GM12878 (cell line): ENCODE measurements at regions not wholly inside any gene's neighbourhood (a gene's known extent, or its start where the extent isn't known, plus 50 kb on each side); places are given as distances from the start of the nearest gene placed in this dataset.

Experiments
- ATAC-seq: fragments of 200-7000 bp; cut with Tn5 transposase; 3 replicates; pipeline ENCODE4 v1.9.1; 2020; ENCODE audit warnings: mild to moderate bottlenecking, moderate library complexity
- BruUV-seq: library from RNA; stranded (reverse); fragments of 400-500 nt; replicated peaks from 2 replicates; lab custom pipeline; 2021; lab: Mats Ljungman, UMichigan
- CTCF ChIA-PET: fragments of 300-600 bp; sonication (Branson Sonifier 250); formaldehyde crosslinking; extraction: SDS; loops from one replicate; lab custom pipeline; 2021; ENCODE audit warnings: inconsistent platforms; lab: Yijun Ruan, JAX
- POLR2A ChIA-PET: fragments of 350-600 bp; formaldehyde crosslinking; extraction: SDS; loops from one replicate; lab custom pipeline; 2021; ENCODE audit warnings: inconsistent platforms; lab: Charles Lee
- RAD21 ChIA-PET: fragments of 300-600 bp; sonication (Branson Sonifier 250); formaldehyde crosslinking; loops from one replicate; lab custom pipeline; 2023; ENCODE audit warnings: antibody characterized with exemption; ENCODE audit not compliant: unreplicated experiment; lab: Charles Lee
- SMC1A ChIA-PET: fragments of 300-600 bp; sonication (Branson Sonifier 250); formaldehyde crosslinking; loops from one replicate; lab custom pipeline; 2023; ENCODE audit not compliant: unreplicated experiment, uncharacterized antibody; lab: Charles Lee
- DNase-seq: peaks from one replicate; pipeline ENCODE4 v3.0.0-alpha.2; 2011; ENCODE audit warnings: low read depth, low spot score
- FAIRE-seq: peaks from 3 replicates; lab custom pipeline; 2011; peaks lifted over from hg19 to GRCh38; lab: Jason Lieb, UNC
- H2AFZ ChIP-seq: 2 replicates; pipeline ENCODE4 v1.6.0; 2011; ENCODE audit warnings: low read depth, low read length, control low read depth; ENCODE audit not compliant: control insufficient read depth
- H3K27ac ChIP-seq: 2 replicates; pipeline ENCODE4 v1.5.1; 2011; ENCODE audit warnings: control low read depth; ENCODE audit not compliant: control insufficient read depth, insufficient read depth
- H3K27me3 ChIP-seq, 2 experiments: replicated peaks in 1 of 2; 2 replicates each; pipeline versions ENCODE4 v1.6.0 to v1.6.1; 2011; ENCODE audit warnings: low read length in 1 of 2; ENCODE audit not compliant: control insufficient read depth in 2 of 2, insufficient read depth in 2 of 2
- H3K36me3 ChIP-seq, 2 experiments: 2 replicates each; pipeline ENCODE4 v1.5.1; 2011; ENCODE audit warnings: low read length in 1 of 2; ENCODE audit not compliant: control insufficient read depth in 2 of 2, insufficient read depth in 2 of 2
- H3K4me1 ChIP-seq: 2 replicates; pipeline ENCODE4 v1.6.1; 2011; ENCODE audit warnings: mild to moderate bottlenecking, low read length, moderate library complexity, mixed read lengths; ENCODE audit not compliant: control insufficient read depth, insufficient read depth
- H3K4me2 ChIP-seq: 2 replicates; pipeline ENCODE4 v1.6.0; 2011; ENCODE audit warnings: control low read depth; ENCODE audit not compliant: control insufficient read depth, insufficient read depth
- H3K4me3 ChIP-seq: fragments of 200-600 bp; sonication (generic); 2 replicates; pipeline ENCODE4 v1.5.1; 2016
- H3K79me2 ChIP-seq: 2 replicates; pipeline ENCODE4 v1.6.0; 2011; ENCODE audit warnings: low read length; ENCODE audit not compliant: control insufficient read depth, insufficient read depth
- H3K9ac ChIP-seq: 2 replicates; pipeline ENCODE4 v1.8.0; 2011; ENCODE audit warnings: low read length, control low read depth, mixed read lengths; ENCODE audit not compliant: control insufficient read depth, insufficient read depth
- H3K9me3 ChIP-seq: replicated peaks from 3 replicates; pipeline ENCODE4 v1.5.1; 2011; ENCODE audit warnings: mild to moderate bottlenecking, low read length; ENCODE audit not compliant: control insufficient read depth, insufficient read depth
- H4K20me1 ChIP-seq: 2 replicates; pipeline ENCODE4 v1.6.0; 2011; ENCODE audit not compliant: control insufficient read depth, insufficient read depth
- CREB1 ChIP-seq: IDR thresholded peaks from 2 replicates; pipeline ENCODE4 v1.6.1; 2012; ENCODE audit warnings: low read depth, mild to moderate bottlenecking, inconsistent platforms
- FOXM1 ChIP-seq: IDR thresholded peaks from 2 replicates; pipeline ENCODE4 v1.6.1; 2012; ENCODE audit warnings: low read depth, mild to moderate bottlenecking, inconsistent platforms, low read length, moderate library complexity
- KAT2A ChIP-seq: conservative IDR thresholded peaks from 2 replicates; pipeline ENCODE4 v1.6.1; 2011; ENCODE audit warnings: low read depth, low read length; ENCODE audit not compliant: control insufficient read depth
- MXI1 ChIP-seq: fragments of 150-350 bp; IDR thresholded peaks from 2 replicates; pipeline ENCODE4 v1.6.1; 2011; ENCODE audit warnings: low read depth, mild to moderate bottlenecking, inconsistent platforms, low read length, improper control_type of control experiment
- NFYB ChIP-seq: IDR thresholded peaks from 2 replicates; pipeline ENCODE4 v1.6.1; 2011; ENCODE audit warnings: low read depth, mild to moderate bottlenecking, low read length, improper control_type of control experiment, moderate library complexity; ENCODE audit not compliant: insufficient read depth
- SMAD5 ChIP-seq: IDR thresholded peaks from 2 replicates; pipeline ENCODE4 v1.6.1; 2016; ENCODE audit warnings: antibody characterized with exemption, low read depth
- SMC3 ChIP-seq: IDR thresholded peaks from 2 replicates; pipeline ENCODE4 v1.6.1; 2011; ENCODE audit warnings: low read length, improper control_type of control experiment, borderline replicate concordance
- ZNF384 ChIP-seq: IDR thresholded peaks from 2 replicates; pipeline ENCODE4 v1.6.1; 2012; ENCODE audit warnings: low read depth, mild to moderate bottlenecking, low read length, improper control_type of control experiment, borderline replicate concordance
- WGBS: methylation state at CpG from one replicate; pipeline ENCODE4 v1.1.6; 2016; ENCODE audit warnings: low lambda C conversion rate; ENCODE audit not compliant: insufficient replicate concordance, insufficient coverage; ENCODE audit errors: missing lambda C conversion rate; 5-methylcytosine and 5-hydroxymethylcytosine counted together
- in situ Hi-C: fragments of 300-500 bp; cut with MboI; formaldehyde crosslinking; loops from 9 replicates; pipeline ENCODE4 v1.14.3; 2018; ENCODE audit warnings: mixed read lengths
- intact Hi-C: fragments of 100-400 bp; cut with micrococcal nuclease; formaldehyde crosslinking; loops from one replicate; pipeline ENCODE4 v1.14.2; 2022; ENCODE audit not compliant: unreplicated experiment
- TF ChIP-seq, protein P1 (sequence below): fragments of 450-650 bp; IDR thresholded peaks from 2 replicates; pipeline ENCODE4 v1.6.1; 2017; ENCODE audit warnings: mild to moderate bottlenecking, low read depth, inconsistent platforms; ENCODE audit not compliant: poor library complexity, severe bottlenecking

DNA sequence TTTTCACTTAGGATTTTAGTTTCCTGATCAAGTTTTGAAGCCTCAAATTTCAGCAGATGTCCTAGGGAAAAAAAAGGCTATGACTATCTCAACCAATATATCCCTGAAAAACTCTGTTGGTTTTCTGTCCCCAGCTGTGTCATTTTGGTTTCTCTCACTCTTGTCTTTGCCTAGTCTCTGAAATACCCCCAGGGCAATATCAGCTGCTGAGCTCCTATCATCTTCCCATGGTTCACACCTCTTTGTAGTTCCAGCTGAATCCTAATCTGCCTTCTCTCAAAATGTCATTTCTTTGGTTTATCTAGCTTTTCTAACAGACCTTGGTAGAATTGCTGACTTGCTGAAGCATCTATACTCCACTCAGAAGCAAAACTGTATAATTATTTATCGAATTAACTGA is 2370.5 kb downstream of the ARAP2 start:
- Histone ChIP-seq H3K79me2 (no peaks in the 10 kb centered on the region), H3K4me2 (no peak overlapping the region), H3K36me3 (no peaks in the 10 kb centered on the region), H3K27ac (no peak overlapping the region), H3K9ac (no peak overlapping the region), H3K27me3 (no peaks in the 10 kb centered on the region), H3K4me1 (no peaks in the 10 kb centered on the region), H2AFZ (no peak overlapping the region), H4K20me1 (no peaks in the 10 kb centered on the region), H3K9me3 (no peaks in the 10 kb centered on the region), H3K4me3 (no peak overlapping the region)
- CTCF ChIA-PET, result no interaction called here
- POLR2A ChIA-PET, result no interaction called here
- FAIRE-seq (no peak), DNase-seq (no peak), ATAC-seq (no peak)
- in situ Hi-C loops (no loop called here), intact Hi-C loops (no loop called here)
- TF ChIP-seq SMC3 (no peak), ZNF384 (no peak), SMAD5 (no peak), NFYB (no peak), KAT2A (no peak), MXI1 (no peak), FOXM1 (no peak), CREB1 (no peak)
- TF ChIP-seq, protein P1, sequence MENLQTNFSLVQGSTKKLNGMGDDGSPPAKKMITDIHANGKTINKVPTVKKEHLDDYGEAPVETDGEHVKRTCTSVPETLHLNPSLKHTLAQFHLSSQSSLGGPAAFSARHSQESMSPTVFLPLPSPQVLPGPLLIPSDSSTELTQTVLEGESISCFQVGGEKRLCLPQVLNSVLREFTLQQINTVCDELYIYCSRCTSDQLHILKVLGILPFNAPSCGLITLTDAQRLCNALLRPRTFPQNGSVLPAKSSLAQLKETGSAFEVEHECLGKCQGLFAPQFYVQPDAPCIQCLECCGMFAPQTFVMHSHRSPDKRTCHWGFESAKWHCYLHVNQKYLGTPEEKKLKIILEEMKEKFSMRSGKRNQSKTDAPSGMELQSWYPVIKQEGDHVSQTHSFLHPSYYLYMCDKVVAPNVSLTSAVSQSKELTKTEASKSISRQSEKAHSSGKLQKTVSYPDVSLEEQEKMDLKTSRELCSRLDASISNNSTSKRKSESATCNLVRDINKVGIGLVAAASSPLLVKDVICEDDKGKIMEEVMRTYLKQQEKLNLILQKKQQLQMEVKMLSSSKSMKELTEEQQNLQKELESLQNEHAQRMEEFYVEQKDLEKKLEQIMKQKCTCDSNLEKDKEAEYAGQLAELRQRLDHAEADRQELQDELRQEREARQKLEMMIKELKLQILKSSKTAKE, result no peak
- BruUV-seq, result no TSS peak
- SMC1A ChIA-PET, result interaction anchor here (1.1 kb wide), 1 partner anchor 10 kb away, joined by 3 read pairs; no protein-coding TSS in a partner anchor
- RAD21 ChIA-PET, result no interaction called here
- WGBS, result 0% methylated on average over 1 of the region's 1 CpG
